Effector memory CD4-positive, alpha-beta T cell (primary cell): ENCODE measurements at regions not wholly inside any gene's neighbourhood (a gene's known extent, or its start where the extent isn't known, plus 50 kb on each side); places are given as distances from the start of the nearest gene placed in this dataset.

Experiments used
- DNase-seq, 3 donors: peaks; one replicate each; pipeline ENCODE4 v3.0.0-alpha.2; 2020
- H3K27ac ChIP-seq: 2 replicates; pipeline ENCODE4 v1.7.0; 2013; ENCODE audit warnings: mild to moderate bottlenecking, low read length, moderate library complexity; ENCODE audit not compliant: insufficient read depth, poor library complexity, severe bottlenecking
- H3K27me3 ChIP-seq: replicated peaks from 2 replicates; pipeline ENCODE4 v1.7.0; 2013; ENCODE audit warnings: mild to moderate bottlenecking, low read length; ENCODE audit not compliant: insufficient read depth, control insufficient read depth, poor library complexity, severe bottlenecking
- H3K36me3 ChIP-seq: 2 replicates; pipeline ENCODE4 v1.7.0; 2013; ENCODE audit warnings: mild to moderate bottlenecking, low read length, moderate library complexity; ENCODE audit not compliant: control insufficient read depth, insufficient read depth
- H3K4me1 ChIP-seq: 2 replicates; pipeline ENCODE4 v1.7.0; 2013; ENCODE audit warnings: low read length, mild to moderate bottlenecking; ENCODE audit not compliant: control insufficient read depth, insufficient read depth, poor library complexity, severe bottlenecking
- H3K4me3 ChIP-seq: 2 replicates; pipeline ENCODE4 v1.7.0; 2013; ENCODE audit warnings: low read length, low read depth, mild to moderate bottlenecking; ENCODE audit not compliant: insufficient read depth, poor library complexity, severe bottlenecking
- H3K9me3 ChIP-seq: 2 replicates; pipeline ENCODE4 v1.7.0; 2013; ENCODE audit warnings: mild to moderate bottlenecking, low read length, moderate library complexity; ENCODE audit not compliant: control insufficient read depth

- no peak overlapping the region for H3K4me3 ChIP-seq
- H3K4me1 ChIP-seq: no peaks in the 10 kb centered on the region
- no peak overlapping the region for H3K27ac ChIP-seq
- no peak for DNase-seq
- no peaks in the 10 kb centered on the region for H3K36me3 ChIP-seq
- H3K9me3 ChIP-seq: no peaks in the 10 kb centered on the region
- no peaks in the 10 kb centered on the region for H3K27me3 ChIP-seq
Observed at GRCh38 chr21:31570824-31571566, 88.5 kb upstream of the SOD1 start.

- Histone ChIP-seq H3K36me3 (no peaks in the 10 kb centered on the region), H3K27ac (no peak overlapping the region), H3K4me3 (no peak overlapping the region), H3K27me3 (no peaks in the 10 kb centered on the region), H3K4me1 (no peaks in the 10 kb centered on the region), H3K9me3 (no peaks in the 10 kb centered on the region)
- no peak for DNase-seq
Observed at GRCh38 chr21:31566611-31567010, 92.9 kb upstream of the SOD1 start.

DNA sequence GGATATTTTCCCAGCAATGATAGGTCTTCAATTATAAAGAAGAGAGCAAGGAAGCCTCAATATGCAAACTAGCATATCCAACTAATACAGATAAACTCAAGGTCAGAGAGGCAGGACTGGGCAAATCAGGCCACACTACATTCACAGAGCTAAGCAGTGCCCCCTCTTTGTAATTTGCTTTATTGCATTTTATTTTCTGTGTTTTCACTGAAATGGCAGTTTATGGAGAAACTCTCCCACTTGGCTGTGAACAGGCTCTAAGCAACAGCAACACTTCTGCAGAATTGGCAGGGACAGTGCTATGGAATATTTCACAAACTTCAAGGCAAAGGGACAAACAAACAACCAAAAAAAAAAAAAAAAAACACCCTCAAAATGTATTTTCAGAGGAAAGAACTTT is 93.4 kb upstream of the SOD1 start:
- H3K27ac ChIP-seq: no peak overlapping the region
- no peaks in the 10 kb centered on the region for H3K9me3 ChIP-seq
- H3K27me3 ChIP-seq: no peaks in the 10 kb centered on the region
- H3K4me3 ChIP-seq: no peak overlapping the region
- no peaks in the 10 kb centered on the region for H3K36me3 ChIP-seq
- H3K4me1 ChIP-seq: no peaks in the 10 kb centered on the region
- no peak for DNase-seq

DNA sequence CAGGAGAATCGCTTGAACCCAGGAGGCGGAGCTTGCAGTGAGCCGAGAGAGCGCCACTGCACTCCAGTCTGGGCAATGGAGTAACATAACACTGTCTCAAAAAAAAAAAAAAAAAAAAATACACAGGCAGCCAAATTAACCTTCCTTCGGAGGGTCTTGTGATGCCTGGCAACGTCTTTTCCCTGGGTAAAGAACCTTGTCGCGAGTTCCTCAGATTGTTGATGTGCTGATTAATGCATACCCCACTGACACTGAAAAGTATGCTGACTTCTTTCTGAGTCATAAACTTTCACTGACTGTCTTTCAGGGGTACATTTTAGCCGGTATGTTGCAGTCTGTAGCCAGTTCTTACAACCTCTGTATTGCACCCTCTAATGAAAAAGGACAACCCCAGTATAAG is 95.1 kb upstream of the SOD1 start:
- Histone ChIP-seq H3K36me3 (no peaks in the 10 kb centered on the region), H3K27ac (no peak overlapping the region), H3K27me3 (no peaks in the 10 kb centered on the region), H3K4me1 (no peaks in the 10 kb centered on the region), H3K4me3 (no peak overlapping the region), H3K9me3 (no peaks in the 10 kb centered on the region)
- DNase-seq: no peak

DNA sequence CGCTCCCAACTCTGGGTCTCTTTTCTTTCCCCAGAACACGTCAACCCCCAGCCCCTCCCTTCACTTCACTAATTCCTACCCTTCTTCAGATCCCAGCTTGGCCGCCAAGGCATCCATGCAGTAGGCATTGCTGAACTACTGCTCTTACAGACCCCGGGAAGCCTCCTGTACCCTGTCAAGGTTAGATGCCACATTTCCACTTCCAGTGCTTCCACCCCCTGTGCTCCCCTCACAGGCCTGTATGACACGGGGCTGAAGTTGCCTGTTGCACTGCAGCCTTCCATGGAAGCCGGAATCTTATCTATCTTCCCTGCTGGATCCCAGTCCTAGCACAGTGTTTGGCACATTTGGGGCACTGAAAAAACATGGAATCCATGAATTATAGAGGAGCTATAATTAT is 99.0 kb upstream of the SOD1 start:
- Histone ChIP-seq H3K27me3 (no peaks in the 10 kb centered on the region), H3K4me3 (no peak overlapping the region), H3K4me1 (peaks cover 6% of the 10 kb centered on the region), H3K27ac (no peak overlapping the region), H3K36me3 (no peaks in the 10 kb centered on the region), H3K9me3 (no peaks in the 10 kb centered on the region)
- DNase-seq: no peak

DNA sequence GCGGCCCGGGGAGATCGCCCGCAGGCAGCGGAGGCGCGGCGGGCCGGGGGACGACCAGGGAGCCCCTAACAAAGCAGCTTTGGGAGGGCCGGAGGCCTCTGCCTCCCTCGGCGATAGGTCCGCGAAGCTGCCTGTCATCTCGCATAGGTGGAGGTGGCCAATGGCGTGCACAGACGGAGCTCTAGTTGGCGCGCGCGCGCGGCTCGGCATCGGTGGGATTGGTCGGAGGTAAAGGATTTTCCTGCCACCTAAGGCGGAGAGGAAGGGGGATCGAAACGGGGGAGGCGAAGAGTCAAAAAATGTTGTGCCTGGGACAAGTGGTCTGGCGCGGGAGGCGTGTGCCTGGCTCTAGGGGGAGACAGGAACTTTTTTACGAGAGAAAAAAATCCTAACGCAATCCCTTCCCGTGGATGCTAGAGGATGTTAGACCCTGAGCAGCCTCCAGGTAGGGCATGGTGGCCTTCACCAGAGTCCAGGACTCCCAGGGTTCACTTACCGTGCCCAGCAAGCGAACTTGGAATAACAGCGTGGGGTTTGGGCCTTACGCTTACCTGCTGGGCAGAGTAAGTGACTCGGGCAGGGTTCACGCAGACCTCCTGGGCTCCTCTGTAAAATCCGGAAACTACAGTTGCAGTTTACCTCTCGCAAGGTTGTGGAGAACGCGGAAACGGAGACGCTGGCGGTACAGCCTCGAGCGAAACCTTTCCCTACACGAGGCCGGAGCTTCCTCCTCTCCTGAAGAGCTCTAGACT is 99.9 kb upstream of the SOD1 start:
- Histone ChIP-seq H3K27ac (peak overlapping the region; percentile 3), H3K27me3 (no peaks in the 10 kb centered on the region), H3K4me3 (peak overlapping the region; percentile 68), H3K9me3 (no peaks in the 10 kb centered on the region), H3K36me3 (no peaks in the 10 kb centered on the region), H3K4me1 (peaks cover 7% of the 10 kb centered on the region)
- DNase-seq: peak; percentile 48 to 85 (median 81)

DNA sequence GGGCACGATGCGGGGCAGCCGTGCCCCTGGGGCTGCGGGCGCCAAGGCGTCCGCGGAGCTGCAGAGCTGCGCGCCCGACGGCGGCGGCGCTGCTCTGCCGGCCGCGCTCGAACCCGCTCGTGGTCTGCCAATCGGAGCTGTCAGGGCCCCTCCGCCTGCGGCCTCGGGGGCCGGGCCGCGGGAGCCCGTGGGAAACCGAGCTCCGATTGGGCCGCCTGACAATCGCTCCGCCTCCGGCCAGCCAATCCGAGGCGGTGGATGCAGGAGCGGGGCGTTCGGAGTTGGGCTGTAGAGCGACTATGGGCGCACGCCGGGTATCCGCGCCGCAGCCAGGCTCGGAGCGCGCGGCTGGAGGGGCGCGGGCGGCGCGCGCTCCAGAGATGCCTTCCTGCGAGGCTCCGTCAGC is 100.5 kb upstream of the SOD1 start:
- Histone ChIP-seq H3K27me3 (no peaks in the 10 kb centered on the region), H3K9me3 (no peaks in the 10 kb centered on the region), H3K36me3 (no peaks in the 10 kb centered on the region), H3K27ac (peak overlapping the region; percentile 3), H3K4me1 (peaks cover 11% of the 10 kb centered on the region), H3K4me3 (peak overlapping the region; percentile 68)
- DNase-seq: peak; percentile 54 to 82 (median 81)

GRCh38 chr21:31558189-31558961 is 101.1 kb upstream of the SOD1 start:
- no peaks in the 10 kb centered on the region for H3K27me3 ChIP-seq
- H3K9me3 ChIP-seq: no peaks in the 10 kb centered on the region
- DNase-seq: peak in 2 of 3 donors; percentile 5 to 6
- no peak overlapping the region for H3K27ac ChIP-seq
- peak overlapping the region; percentile 68 for H3K4me3 ChIP-seq
- H3K4me1 ChIP-seq: peaks cover 11% of the 10 kb centered on the region
- no peaks in the 10 kb centered on the region for H3K36me3 ChIP-seq

DNA sequence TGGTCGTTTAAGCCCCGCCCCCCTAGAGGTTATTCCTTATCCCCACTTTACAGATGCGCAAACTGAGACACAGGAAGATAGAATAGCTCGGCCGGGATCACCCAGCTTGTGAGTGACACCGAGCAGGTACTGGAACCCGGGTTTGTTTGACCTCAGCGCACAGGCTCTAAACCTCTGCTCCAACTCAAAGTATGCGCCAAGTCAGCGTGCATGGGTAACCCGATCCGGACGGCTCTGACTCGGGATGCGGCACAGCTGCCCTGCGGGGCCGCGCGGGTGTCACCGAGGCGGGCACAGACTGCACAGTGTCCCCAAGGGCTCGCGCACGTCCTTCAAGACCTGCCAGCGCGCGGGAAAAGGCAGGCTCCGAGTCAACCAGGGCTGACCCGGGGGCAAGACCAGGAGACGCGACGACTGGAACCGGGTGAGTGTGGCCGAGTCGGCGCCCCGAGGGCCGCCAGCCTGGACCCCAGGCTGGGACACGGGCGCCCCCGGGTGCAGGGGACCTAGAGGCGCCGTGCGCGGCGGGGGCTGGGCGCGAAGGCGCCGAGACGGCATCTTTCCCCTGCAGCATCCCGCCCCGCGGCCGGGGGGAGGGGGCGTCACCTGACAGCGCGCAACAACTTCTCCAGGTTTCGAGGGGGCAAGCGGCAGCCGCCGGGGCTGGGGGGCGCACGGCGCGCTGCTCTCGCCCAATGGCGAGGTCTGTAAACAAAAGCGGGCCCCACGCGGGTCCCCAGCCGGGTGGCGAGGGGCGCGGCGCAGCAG is 101.9 kb upstream of the SOD1 start:
- Histone ChIP-seq H3K36me3 (no peaks in the 10 kb centered on the region), H3K27me3 (no peaks in the 10 kb centered on the region), H3K27ac (no peak overlapping the region), H3K4me1 (peaks cover 11% of the 10 kb centered on the region), H3K4me3 (peak overlapping the region; percentile 68), H3K9me3 (no peaks in the 10 kb centered on the region)
- DNase-seq: no peak
